HCT116 (cell line): ENCODE measurements at regions not wholly inside any gene's neighbourhood (a gene's known extent, or its start where the extent isn't known, plus 50 kb on each side); places are given as distances from the start of the nearest gene placed in this dataset.

Experiments used
- ATAC-seq: fragments of 200-7000 bp; cut with Tn5 transposase; 2 replicates; pipeline ENCODE4 v1.9.1; 2020; ENCODE audit warnings: mild to moderate bottlenecking, moderate library complexity
- BruUV-seq: library from RNA; stranded (reverse); fragments of 400-500 nt; replicated peaks from 2 replicates; lab custom pipeline; 2021; lab: Mats Ljungman, UMichigan
- CTCF ChIA-PET: fragments of 300-600 bp; sonication (Branson Sonifier 250); formaldehyde crosslinking; loops from one replicate; lab custom pipeline; 2021; ENCODE audit warnings: antibody characterized with exemption; lab: Charles Lee
- POLR2A ChIA-PET: fragments of 300-600, 350-600 bp; sonication (Branson Sonifier 250); formaldehyde crosslinking; loops from one replicate; lab custom pipeline; 2021; ENCODE audit warnings: antibody characterized with exemption; lab: Charles Lee
- RAD21 ChIA-PET, 2 experiments: fragments of 300-600 bp; sonication (Branson Sonifier 250); formaldehyde crosslinking; loops; one replicate each; lab custom pipeline; 2023; ENCODE audit warnings: low total read pairs in 2 of 2; ENCODE audit not compliant: uncharacterized antibody in 2 of 2, unreplicated experiment in 2 of 2, low non-redundant PET in 1 of 2; lab: Charles Lee
- DNase-seq: peaks from one replicate; pipeline ENCODE4 v3.0.0-alpha.2; 2010; ENCODE audit warnings: low read depth, low spot score
- H2AFZ ChIP-seq: fragments of 200-600 bp; shearing (Covaris generic), sonication (generic); 2 replicates; pipeline ENCODE4 v1.6.1; 2017; ENCODE audit warnings: low read depth, mixed run types, mixed read lengths, antibody characterized with exemption, low read length; ENCODE audit not compliant: poor library complexity, severe bottlenecking
- H3K27ac ChIP-seq: 2 replicates; pipeline ENCODE4 v1.5.1; 2012; ENCODE audit warnings: low read depth, low read length
- H3K27me3 ChIP-seq: fragments of 200-600 bp; sonication (generic); 2 replicates; pipeline ENCODE4 v1.6.1; 2016; ENCODE audit warnings: mixed run types, low read length, mixed read lengths; ENCODE audit not compliant: insufficient read depth
- H3K36me3 ChIP-seq, 2 experiments: fragments of 200-500 bp in 1 of 2; fragments of 200-600 bp in 1 of 2; sonication (Bioruptor generic) in 1 of 2; sonication (generic) in 1 of 2; 2 replicates each; pipeline versions ENCODE4 v1.5.1 to v1.6.1; 2014 to 2016; ENCODE audit warnings: low read length in 2 of 2, inconsistent platforms in 1 of 2, mixed read lengths in 1 of 2, mixed run types in 1 of 2; ENCODE audit not compliant: insufficient read depth in 2 of 2, control insufficient read depth in 1 of 2
- H3K4me1 ChIP-seq, 2 experiments: fragments of 200-600 bp in 1 of 2; sonication (generic) in 1 of 2; 2 replicates each; pipeline versions ENCODE4 v1.5.1 to v1.6.1; 2012 to 2017; ENCODE audit warnings: low read length in 2 of 2, inconsistent platforms in 1 of 2, mild to moderate bottlenecking in 1 of 2, mixed read lengths in 1 of 2, mixed run types in 1 of 2, moderate library complexity in 1 of 2; ENCODE audit not compliant: insufficient read depth in 2 of 2, control insufficient read depth in 1 of 2
- H3K4me2 ChIP-seq: fragments of 200-600 bp; sonication (generic); 2 replicates; pipeline ENCODE4 v1.6.1; 2017; ENCODE audit warnings: mixed run types, low read length, mixed read lengths
- H3K4me3 ChIP-seq, 2 experiments: fragments of 200-600 bp in 1 of 2; sonication (generic) in 1 of 2; replicated peaks in 1 of 2; 2 replicates each; pipeline ENCODE4 v1.5.1; 2011 to 2016; ENCODE audit warnings: low read length in 2 of 2, control low read depth in 1 of 2, low read depth in 1 of 2, mild to moderate bottlenecking in 1 of 2, mixed read lengths in 1 of 2, mixed run types in 1 of 2
- H3K79me2 ChIP-seq: fragments of 200-600 bp; sonication (generic); 2 replicates; pipeline ENCODE4 v1.6.1; 2017; ENCODE audit warnings: mild to moderate bottlenecking, mixed run types, low read length, moderate library complexity, mixed read lengths; ENCODE audit not compliant: insufficient read depth
- H3K9ac ChIP-seq: fragments of 200-600 bp; sonication (generic); 2 replicates; pipeline ENCODE4 v1.6.1; 2016; ENCODE audit warnings: low read length, mixed read lengths
- H3K9me2 ChIP-seq: fragments of 200-600 bp; sonication (generic), shearing (Covaris generic); 2 replicates; pipeline ENCODE4 v1.6.1; 2017; ENCODE audit warnings: mixed run types, mild to moderate bottlenecking, moderate library complexity; ENCODE audit not compliant: insufficient read depth
- H3K9me3 ChIP-seq, 2 experiments: fragments of 200-500 bp in 1 of 2; fragments of 200-600 bp in 1 of 2; sonication (Bioruptor generic) in 1 of 2; sonication (generic) in 1 of 2; 2 replicates each; pipeline ENCODE4 v1.6.1; 2014 to 2017; ENCODE audit warnings: low read length in 2 of 2, mixed read lengths in 2 of 2, inconsistent platforms in 1 of 2, low read depth in 1 of 2, mild to moderate bottlenecking in 1 of 2, mixed run types in 1 of 2, moderate library complexity in 1 of 2; ENCODE audit not compliant: control insufficient read depth in 1 of 2, insufficient read depth in 1 of 2
- H4K20me1 ChIP-seq: fragments of 200-600 bp; sonication (generic), shearing (Covaris generic); 2 replicates; pipeline ENCODE4 v1.6.1; 2017; ENCODE audit warnings: mixed run types, mild to moderate bottlenecking, moderate library complexity; ENCODE audit not compliant: insufficient read depth
- CBX3 ChIP-seq: IDR thresholded peaks from 2 replicates; pipeline ENCODE4 v1.6.1; 2012; ENCODE audit warnings: low read depth
- CEBPB ChIP-seq: IDR thresholded peaks from 2 replicates; pipeline ENCODE4 v1.6.1; 2012; ENCODE audit warnings: low read depth
- EGR1 ChIP-seq: IDR thresholded peaks from 2 replicates; pipeline ENCODE4 v1.6.1; 2012; ENCODE audit warnings: low read depth
- ELF1 ChIP-seq: IDR thresholded peaks from 2 replicates; pipeline ENCODE4 v1.6.1; 2012; ENCODE audit warnings: low read depth, borderline replicate concordance
- EZH2phosphoT487 ChIP-seq: fragments of 200-600 bp; IDR thresholded peaks from 2 replicates; pipeline ENCODE4 v1.6.1; 2018; ENCODE audit warnings: antibody characterized with exemption, borderline replicate concordance
- FOSL1 ChIP-seq: IDR thresholded peaks from 2 replicates; pipeline ENCODE4 v1.6.1; 2012; ENCODE audit warnings: low read depth
- JUND ChIP-seq: IDR thresholded peaks from 2 replicates; pipeline ENCODE4 v1.6.1; 2012
- POLR2A ChIP-seq: IDR thresholded peaks from 2 replicates; pipeline ENCODE4 v1.7.0; 2011; ENCODE audit warnings: borderline replicate concordance; ENCODE audit not compliant: insufficient read depth, insufficient read length; ENCODE audit errors: extremely low read depth
- RAD21 ChIP-seq: IDR thresholded peaks from 2 replicates; pipeline ENCODE4 v1.6.1; 2012; ENCODE audit warnings: low read depth, mild to moderate bottlenecking
- SIN3A ChIP-seq: IDR thresholded peaks from 2 replicates; pipeline ENCODE4 v1.6.1; 2012; ENCODE audit warnings: low read depth
- SP1 ChIP-seq: IDR thresholded peaks from 2 replicates; pipeline ENCODE4 v1.6.1; 2012; ENCODE audit warnings: low read depth
- SRF ChIP-seq: IDR thresholded peaks from 2 replicates; pipeline ENCODE4 v1.6.1; 2012; ENCODE audit warnings: low read depth
- TCF7L2 ChIP-seq: IDR thresholded peaks from 2 replicates; pipeline ENCODE4 v1.7.0; 2011; ENCODE audit warnings: borderline replicate concordance, inconsistent platforms; ENCODE audit not compliant: insufficient read depth, insufficient read length; ENCODE audit errors: extremely low read depth
- YY1 ChIP-seq: IDR thresholded peaks from 2 replicates; pipeline ENCODE4 v1.6.1; 2011; ENCODE audit warnings: low read length, low read depth, moderate library complexity, mild to moderate bottlenecking; ENCODE audit not compliant: insufficient replicate concordance; ENCODE audit errors: extremely low read depth
- ZNF274 ChIP-seq: fragments of 200-500 bp; sonication (Bioruptor generic); IDR thresholded peaks from 2 replicates; pipeline ENCODE4 v1.6.1; 2014; ENCODE audit warnings: mild to moderate bottlenecking, low read depth, low read length, inconsistent platforms
- intact Hi-C: fragments of 100-400 bp; cut with micrococcal nuclease; formaldehyde crosslinking; loops from 2 replicates; pipeline ENCODE4 v1.10.0; 2022
- TF ChIP-seq, protein P1 (sequence below): IDR thresholded peaks from 2 replicates; pipeline ENCODE4 v1.6.1; 2012
- TF ChIP-seq, protein P2 (sequence below): IDR thresholded peaks from 2 replicates; pipeline ENCODE4 v1.6.1; 2011; ENCODE audit warnings: mild to moderate bottlenecking, low read length, moderate library complexity; ENCODE audit not compliant: insufficient replicate concordance; ENCODE audit errors: extremely low read depth
- TF ChIP-seq, protein P3 (sequence below): IDR thresholded peaks from 2 replicates; pipeline ENCODE4 v1.6.1; 2012
- TF ChIP-seq, protein P4 (sequence below): IDR thresholded peaks from 2 replicates; pipeline ENCODE4 v1.6.1; 2012; ENCODE audit warnings: low read depth

DNA sequence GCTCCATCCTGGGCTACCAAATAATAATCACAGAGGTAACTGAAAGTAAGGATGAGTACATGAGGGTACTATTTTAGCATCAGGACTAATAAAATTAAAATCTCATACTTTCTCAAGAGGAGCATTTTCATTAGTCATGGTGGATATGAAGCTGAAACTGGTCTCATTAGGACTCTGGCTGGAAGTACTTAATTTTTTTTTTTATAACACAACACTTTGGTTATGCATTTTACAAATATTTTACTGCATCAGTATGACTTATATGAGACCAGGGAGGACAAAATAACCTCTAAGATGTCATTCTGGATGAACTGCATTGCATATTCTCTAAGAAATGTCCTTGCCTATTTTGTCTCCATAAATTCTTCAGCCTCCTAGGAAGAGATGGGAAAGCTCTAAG, 290.9 kb downstream of the HLX start:
- Histone ChIP-seq H3K9ac (no peak overlapping the region), H2AFZ (no peak overlapping the region), H4K20me1 (no peaks in the 10 kb centered on the region), H3K4me3 (no peak overlapping the region), H3K36me3 (no peaks in the 10 kb centered on the region), H3K9me3 (no peaks in the 10 kb centered on the region), H3K4me1 (no peaks in the 10 kb centered on the region), H3K79me2 (no peaks in the 10 kb centered on the region), H3K27me3 (no peaks in the 10 kb centered on the region), H3K27ac (no peak overlapping the region), H3K4me2 (no peak overlapping the region), H3K9me2 (no peaks in the 10 kb centered on the region)
- ATAC-seq (no peak), DNase-seq (no peak)
- intact Hi-C loops: no loop called here
- CTCF ChIA-PET: no interaction called here
- BruUV-seq: no TSS peak
- POLR2A ChIA-PET: no interaction called here
- RAD21 ChIA-PET: no interaction called here
- TF ChIP-seq SP1 (no peak), JUND (no peak), EZH2phosphoT487 (no peak), ZNF274 (no peak), FOSL1 (no peak), RAD21 (no peak), EGR1 (no peak), CBX3 (no peak), CEBPB (no peak), POLR2A (no peak), SIN3A (no peak), YY1 (no peak), SRF (no peak), ELF1 (no peak), TCF7L2 (no peak)
- TF ChIP-seq, protein P1, sequence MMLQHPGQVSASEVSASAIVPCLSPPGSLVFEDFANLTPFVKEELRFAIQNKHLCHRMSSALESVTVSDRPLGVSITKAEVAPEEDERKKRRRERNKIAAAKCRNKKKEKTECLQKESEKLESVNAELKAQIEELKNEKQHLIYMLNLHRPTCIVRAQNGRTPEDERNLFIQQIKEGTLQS: no peak
- TF ChIP-seq, protein P2, sequence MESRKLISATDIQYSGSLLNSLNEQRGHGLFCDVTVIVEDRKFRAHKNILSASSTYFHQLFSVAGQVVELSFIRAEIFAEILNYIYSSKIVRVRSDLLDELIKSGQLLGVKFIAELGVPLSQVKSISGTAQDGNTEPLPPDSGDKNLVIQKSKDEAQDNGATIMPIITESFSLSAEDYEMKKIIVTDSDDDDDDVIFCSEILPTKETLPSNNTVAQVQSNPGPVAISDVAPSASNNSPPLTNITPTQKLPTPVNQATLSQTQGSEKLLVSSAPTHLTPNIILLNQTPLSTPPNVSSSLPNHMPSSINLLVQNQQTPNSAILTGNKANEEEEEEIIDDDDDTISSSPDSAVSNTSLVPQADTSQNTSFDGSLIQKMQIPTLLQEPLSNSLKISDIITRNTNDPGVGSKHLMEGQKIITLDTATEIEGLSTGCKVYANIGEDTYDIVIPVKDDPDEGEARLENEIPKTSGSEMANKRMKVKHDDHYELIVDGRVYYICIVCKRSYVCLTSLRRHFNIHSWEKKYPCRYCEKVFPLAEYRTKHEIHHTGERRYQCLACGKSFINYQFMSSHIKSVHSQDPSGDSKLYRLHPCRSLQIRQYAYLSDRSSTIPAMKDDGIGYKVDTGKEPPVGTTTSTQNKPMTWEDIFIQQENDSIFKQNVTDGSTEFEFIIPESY: no peak
- TF ChIP-seq, protein P3, sequence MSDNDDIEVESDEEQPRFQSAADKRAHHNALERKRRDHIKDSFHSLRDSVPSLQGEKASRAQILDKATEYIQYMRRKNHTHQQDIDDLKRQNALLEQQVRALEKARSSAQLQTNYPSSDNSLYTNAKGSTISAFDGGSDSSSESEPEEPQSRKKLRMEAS: no peak
- TF ChIP-seq, protein P4, sequence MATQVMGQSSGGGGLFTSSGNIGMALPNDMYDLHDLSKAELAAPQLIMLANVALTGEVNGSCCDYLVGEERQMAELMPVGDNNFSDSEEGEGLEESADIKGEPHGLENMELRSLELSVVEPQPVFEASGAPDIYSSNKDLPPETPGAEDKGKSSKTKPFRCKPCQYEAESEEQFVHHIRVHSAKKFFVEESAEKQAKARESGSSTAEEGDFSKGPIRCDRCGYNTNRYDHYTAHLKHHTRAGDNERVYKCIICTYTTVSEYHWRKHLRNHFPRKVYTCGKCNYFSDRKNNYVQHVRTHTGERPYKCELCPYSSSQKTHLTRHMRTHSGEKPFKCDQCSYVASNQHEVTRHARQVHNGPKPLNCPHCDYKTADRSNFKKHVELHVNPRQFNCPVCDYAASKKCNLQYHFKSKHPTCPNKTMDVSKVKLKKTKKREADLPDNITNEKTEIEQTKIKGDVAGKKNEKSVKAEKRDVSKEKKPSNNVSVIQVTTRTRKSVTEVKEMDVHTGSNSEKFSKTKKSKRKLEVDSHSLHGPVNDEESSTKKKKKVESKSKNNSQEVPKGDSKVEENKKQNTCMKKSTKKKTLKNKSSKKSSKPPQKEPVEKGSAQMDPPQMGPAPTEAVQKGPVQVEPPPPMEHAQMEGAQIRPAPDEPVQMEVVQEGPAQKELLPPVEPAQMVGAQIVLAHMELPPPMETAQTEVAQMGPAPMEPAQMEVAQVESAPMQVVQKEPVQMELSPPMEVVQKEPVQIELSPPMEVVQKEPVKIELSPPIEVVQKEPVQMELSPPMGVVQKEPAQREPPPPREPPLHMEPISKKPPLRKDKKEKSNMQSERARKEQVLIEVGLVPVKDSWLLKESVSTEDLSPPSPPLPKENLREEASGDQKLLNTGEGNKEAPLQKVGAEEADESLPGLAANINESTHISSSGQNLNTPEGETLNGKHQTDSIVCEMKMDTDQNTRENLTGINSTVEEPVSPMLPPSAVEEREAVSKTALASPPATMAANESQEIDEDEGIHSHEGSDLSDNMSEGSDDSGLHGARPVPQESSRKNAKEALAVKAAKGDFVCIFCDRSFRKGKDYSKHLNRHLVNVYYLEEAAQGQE: no peak
